Esophagus squamous epithelium (tissue), 4 donors: ENCODE measurements at regions not wholly inside any gene's neighbourhood (a gene's known extent, or its start where the extent isn't known, plus 50 kb on each side); places are given as distances from the start of the nearest gene placed in this dataset.

Source experiments
- POLR2A ChIP-seq, 4 donors: fragments of 450-650 bp; IDR thresholded peaks; one replicate each; pipeline ENCODE4 v1.6.1; 2017; ENCODE audit warnings: antibody characterized with exemption in 4 of 4, mild to moderate bottlenecking in 4 of 4, moderate library complexity in 3 of 4
- TF ChIP-seq, protein P1 (sequence below), 6 experiments: fragments of 450-650 bp in 4 of 6; fragments of 200-600 bp in 2 of 6; sonication (generic) in 2 of 6; IDR thresholded peaks; one replicate each; pipeline ENCODE4 v1.5.1; 2016 to 2019; ENCODE audit warnings: antibody characterized with exemption in 6 of 6, mild to moderate bottlenecking in 4 of 6, moderate library complexity in 4 of 6

DNA sequence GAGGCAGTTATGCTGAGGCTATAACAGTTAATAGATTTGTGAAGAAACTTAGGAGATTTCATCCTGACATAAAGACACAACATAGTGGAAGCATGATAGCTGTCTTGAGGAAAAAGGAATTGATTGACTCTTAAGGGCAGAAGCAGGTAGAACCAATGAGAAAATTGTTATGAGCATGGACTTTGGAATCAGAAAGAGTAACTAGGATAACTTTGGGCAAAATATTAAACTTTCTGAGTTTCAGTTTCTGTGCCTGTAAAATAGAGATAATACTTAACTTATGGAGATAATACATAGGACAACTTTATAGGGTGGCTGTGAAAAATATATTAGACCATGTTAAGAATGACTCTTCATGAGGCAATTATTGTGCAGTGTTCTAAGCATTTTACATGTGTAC is 696.5 kb downstream of the CDH11 start:
- TF ChIP-seq, protein P1, sequence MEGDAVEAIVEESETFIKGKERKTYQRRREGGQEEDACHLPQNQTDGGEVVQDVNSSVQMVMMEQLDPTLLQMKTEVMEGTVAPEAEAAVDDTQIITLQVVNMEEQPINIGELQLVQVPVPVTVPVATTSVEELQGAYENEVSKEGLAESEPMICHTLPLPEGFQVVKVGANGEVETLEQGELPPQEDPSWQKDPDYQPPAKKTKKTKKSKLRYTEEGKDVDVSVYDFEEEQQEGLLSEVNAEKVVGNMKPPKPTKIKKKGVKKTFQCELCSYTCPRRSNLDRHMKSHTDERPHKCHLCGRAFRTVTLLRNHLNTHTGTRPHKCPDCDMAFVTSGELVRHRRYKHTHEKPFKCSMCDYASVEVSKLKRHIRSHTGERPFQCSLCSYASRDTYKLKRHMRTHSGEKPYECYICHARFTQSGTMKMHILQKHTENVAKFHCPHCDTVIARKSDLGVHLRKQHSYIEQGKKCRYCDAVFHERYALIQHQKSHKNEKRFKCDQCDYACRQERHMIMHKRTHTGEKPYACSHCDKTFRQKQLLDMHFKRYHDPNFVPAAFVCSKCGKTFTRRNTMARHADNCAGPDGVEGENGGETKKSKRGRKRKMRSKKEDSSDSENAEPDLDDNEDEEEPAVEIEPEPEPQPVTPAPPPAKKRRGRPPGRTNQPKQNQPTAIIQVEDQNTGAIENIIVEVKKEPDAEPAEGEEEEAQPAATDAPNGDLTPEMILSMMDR (IDR thresholded peaks at IDR 0.05): no peak
- no peak for TF ChIP-seq POLR2A (IDR thresholded peaks at IDR 0.05)
